ENCODE measurements at regions not wholly inside any gene's neighbourhood (a gene's known extent, or its start where the extent isn't known, plus 50 kb on each side); places are given as distances from the start of the nearest gene placed in this dataset.

DNA sequence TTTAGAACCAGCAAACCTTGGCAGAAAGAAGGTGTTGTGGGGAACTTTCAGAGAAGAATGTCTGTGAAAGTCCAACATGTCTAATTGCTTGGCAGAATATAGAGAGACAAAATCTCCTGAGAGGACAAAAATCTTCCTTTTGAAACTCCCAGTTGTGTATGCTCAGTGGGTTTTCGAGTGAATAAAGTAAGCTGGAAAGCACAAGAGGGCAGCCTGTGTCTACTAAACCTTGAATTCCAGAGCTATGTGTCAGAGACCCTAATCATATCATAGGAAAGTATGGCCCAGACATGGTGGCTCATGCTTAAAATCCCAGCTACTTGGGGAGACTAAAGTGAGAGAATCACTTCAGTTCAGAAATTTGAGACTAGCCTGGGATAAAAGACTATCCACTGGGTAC, 661.2 kb downstream of the SLC16A7 start:
- DNase-seq, result no peak

DNA sequence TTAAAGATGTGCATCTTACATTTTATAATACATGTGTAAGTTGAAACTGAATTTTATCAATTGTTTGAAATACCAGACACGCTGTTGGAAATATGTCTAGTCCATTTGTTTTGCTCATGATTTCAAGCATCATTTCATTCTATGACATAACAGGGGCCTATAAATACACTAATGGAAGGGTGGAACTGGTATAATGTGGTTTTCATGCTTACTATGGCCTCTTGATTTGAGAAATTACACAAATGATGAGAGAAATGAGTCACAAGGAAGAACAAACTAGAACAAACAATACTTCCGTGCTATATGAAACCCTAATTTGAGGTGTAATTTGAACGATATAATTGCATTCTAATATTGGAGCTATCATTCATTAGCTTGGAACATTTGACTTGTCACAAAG, 663.4 kb downstream of the SLC16A7 start:
- DNase-seq, result no peak

DNA sequence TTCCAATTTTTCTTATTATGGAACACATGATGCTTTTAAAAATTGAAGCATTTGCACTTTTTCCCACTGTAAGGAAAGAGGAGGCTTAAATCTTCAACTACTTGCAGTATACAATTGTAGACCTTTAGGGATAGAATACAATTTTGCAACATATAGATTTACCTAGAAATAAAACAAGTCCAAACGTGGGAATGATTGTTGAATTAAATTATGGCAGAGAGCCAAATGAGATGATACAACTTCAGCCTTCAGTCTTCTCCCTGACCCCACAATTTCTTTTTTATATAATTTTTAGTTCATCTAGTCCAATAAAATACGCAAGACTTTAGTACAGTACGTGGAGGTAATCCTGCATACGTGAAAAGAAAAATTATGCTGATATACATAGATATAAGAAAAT, 666.5 kb downstream of the SLC16A7 start:
- DNase-seq, result no peak

DNA sequence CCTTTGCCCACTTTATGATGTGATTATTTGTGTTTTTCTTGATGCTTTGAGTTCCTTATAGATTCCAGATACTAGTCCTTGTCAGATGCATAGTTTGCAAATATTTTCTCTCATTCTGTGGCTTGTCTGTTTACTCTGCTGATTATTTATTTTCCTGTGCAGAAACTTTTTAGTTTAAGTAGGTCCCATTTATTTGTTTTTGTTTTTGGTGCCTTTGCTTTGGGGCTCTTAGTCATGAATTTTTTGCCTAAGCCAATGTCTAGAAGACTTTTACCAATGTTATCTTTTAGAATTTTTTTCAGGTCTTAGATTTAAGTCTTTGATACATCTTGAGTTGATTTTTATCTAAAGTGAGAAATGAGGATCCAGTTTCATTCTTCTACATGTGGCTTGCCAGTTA, 667.3 kb downstream of the SLC16A7 start:
- DNase-seq, result no peak

DNA sequence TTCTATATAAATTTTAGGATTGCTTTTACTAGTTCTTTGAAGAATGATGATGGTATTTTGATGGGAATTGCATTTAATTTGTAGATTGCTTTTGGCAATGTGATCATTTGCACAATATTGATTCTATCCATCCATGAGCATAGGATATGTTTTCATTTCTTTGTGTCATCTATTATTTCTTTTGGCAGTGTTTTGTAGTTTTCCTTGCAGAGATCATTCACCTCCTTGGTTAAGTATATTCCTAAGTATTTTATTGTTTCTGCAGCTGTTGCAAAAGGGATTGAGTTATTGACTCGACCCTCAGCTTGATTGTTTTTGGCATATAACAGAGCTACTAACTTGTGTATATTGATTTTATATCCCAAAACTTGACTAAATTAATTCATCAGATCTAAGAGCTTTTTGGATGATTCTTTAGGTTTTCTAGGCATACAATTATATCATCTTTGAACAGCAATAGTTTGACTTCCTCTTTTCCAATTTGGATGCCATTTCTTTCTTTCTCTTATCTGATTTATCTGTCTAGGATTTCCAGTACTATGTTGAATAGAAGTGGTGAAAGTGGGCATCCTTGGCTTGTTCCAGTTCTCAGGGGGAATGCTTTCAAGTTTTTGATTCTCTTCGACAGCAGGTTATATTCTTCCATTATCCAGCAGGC, 668.1 kb downstream of the SLC16A7 start:
- no peak for DNase-seq

DNA sequence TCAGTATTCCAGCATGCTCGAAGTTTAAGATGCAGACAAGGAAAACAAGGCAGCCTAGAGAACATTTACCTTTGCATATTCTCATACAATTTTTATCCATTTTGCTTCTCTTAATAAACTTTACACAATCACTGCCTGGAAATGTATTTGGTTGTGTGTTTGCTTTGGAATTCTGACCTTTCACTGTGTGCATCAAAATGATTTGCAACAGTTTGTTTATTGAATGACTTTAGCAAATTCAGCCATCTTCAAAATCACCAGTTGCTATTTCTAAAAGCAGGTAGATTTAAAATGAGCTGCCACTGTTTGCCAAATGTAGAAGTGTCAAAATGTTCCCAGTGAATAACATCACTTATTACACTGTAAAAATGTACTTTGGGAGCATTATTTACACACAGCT, 669.9 kb downstream of the SLC16A7 start:
- DNase-seq, result no peak

DNA sequence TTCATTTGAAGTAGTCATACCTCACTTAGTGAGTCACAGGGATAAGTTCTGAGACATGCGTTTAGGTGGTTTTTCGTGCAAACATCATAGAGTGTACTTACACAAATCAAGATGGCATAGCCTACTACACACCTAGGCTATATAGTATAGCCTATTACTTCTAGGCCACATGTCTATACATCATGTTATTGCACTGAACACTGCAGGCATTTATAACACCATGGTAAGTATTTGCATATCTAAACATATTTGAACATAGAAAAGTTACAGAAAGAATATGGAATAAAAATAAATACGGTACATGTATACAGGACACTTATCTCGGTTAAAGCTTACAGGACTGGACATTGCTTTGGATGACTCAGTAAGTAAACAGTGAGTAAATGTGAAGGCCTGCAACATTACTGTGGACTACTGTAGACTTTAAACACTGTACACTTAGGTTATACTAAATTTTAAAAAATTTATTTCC, 670.6 kb downstream of the SLC16A7 start:
- no peak for DNase-seq

DNA sequence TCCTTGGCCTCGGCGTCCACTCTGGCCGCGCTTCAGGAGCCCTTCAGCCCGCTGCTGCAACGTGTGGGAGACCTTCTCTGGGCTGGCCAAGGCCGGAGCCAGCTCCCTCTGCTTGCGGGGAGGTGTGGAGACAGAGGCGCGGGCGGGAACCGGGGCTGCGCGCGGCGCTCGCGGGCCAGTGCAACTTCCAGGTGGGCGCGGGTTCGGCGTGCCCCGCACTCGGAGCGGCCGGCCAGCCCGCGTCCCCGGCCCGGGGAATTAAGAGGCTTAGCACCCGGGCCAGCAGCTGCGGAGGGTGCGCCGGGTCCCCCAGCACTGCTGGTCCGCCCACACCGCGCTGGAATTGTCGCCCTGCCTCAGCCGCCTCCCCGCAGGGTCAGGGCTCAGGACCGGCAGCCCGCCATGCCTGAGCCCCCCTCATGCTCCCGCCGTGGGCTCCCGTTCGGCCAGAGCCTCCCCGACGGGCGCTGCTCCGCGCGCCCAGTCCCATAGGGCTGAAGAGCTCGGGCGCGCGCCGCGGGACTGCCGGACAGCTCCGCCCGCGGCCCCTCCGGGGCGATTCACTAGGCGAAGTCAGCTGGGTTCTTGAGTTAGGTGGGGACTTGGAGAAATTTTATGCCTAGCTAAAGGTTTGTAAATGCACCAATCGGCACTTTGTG, 673.9 kb downstream of the SLC16A7 start:
- DNase-seq, result no peak

DNA sequence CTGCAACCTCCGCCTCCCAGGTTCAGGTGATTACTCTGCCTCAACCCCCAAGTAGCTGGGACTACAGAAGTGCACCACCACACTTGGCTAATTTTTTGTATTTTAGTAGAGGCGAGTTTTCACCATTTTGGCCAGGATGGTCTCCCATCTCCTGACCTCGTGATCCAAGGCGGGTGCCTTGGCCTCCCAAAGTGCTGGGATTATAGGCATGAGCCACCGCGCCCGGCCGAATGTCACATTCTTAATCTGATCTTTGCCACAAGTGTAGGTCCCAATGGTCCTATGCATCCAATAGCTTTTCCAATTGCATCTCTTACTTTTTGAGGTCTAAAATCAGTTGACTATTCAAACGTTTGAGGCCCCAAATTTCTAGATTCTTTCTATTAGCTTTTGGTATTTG, 676.0 kb downstream of the SLC16A7 start:
- no peak for DNase-seq

DNA sequence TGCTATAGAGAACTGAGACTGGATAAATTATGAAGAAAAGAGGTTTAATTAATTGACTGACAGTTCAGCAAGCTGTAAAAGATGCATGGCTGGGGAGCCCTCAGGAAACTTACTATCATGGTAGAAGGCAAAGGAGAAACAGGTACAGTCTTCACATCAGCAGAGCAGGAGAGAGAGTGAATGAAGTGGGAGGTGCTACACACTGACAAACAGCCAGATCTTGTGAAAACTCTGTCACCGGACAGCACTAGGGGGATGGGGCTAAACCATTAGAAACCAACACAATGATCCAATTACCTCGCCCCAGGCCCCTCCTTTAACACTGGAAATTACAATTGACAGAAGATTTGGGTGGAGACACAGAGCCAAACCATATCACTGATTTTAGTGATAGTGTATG, 682.4 kb downstream of the SLC16A7 start:
- DNase-seq, result no peak

DNA sequence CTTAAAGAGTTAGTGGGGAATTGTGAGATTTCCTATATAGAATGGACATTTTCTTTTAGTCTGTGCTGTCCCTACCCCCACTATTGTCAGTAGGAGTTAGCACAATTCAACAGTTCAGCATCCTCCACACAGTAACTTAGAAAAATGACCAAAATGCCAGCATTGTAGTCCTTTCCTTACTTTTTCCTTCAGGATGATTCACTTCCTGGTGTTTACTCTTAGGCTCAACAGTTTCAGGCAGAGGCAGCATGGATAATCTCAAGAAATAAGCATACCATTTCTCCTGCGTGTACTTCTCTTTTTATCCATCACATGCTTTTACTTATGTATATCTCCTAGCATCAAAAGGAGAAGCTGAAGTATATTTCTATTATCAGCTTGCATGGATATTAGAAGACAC, 683.4 kb downstream of the SLC16A7 start:
- no peak for DNase-seq

DNA sequence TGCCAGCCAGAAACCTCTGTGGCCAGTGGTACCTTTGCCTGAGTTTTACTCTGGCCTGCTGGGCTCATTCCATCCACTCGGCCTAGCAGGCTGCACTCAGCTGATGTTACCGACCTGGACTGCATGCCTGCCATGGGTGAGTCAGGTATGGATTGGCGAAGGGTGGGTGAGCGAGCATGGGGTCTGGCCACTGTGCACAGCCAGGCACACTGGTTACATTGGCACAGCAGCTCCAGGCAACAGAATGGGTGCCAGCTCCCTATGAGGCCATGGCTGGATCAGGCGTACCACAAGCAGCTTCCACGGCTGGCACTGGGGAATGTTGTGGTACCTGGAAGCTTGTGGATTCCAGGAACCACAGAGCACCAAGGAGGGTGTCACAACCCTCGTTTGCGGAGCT, 685.7 kb downstream of the SLC16A7 start:
- DNase-seq, result no peak

DNA sequence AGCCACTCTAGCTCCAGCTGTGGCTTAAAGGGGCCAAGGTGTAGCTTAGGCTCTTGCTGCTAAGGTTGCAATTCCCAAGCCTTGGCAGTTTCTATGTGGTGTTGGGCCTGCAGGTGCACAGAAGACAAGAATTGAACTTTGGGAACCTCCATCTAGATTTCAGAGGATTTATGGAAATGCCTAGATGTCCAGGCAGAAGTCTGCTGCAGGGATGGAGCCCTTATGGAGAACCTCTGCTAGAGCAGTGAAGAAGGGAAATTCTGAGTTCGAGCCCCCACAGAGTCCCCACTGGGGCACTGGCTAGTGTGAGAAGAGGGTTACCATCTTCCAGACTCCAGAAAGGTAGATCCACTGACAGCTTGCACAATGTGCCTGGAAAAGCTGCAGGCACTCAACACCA, 694.7 kb downstream of the SLC16A7 start:
- no peak for DNase-seq

DNA sequence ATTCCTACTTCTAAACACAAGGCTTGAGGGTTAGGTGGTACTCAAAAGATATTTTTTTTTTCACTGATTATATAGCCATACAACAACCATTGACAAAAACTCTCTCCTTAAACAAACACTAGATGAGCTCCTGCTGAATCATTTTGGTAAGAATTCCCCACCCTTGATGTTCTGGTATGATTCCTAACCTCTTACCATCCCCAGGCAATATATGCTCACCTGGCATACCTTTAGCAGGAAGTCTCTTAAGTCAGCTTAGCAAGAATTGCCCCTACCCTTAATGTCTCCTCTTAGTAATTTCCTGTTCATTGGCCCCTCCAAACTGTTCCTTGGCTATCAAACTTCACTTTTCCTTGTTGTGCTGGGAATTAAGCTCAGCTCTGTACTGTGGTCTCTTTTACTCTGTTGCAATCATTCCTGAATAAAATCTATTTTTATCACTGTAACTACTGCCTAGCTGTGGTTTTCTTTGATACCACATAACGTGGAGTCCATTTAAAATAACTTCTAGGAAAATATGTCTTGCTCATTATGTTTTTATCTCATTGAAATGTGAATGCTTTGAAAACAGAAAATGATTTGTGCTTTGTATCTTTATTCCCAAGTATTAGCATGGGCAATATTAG, 712.6 kb downstream of the SLC16A7 start:
- no peak for DNase-seq

DNA sequence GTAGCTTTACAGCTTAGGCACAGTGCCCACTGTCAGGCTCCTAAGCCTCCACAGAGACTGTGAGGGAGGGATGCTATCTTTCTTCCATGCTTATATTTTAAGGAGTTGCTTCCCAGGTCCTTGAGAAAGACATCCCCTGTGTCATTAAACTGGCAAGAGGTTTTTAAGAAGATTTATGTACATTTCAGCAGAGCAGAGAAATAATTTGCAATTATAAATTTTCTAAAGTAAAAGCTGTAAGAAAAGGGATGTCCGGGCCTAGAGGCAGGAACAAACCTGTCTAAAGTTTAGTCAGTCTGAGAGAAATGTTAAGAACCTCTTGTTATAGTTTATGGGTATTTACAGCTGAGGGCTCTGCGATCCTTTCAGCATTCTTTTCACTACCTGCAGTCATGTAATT, 716.1 kb downstream of the SLC16A7 start:
- DNase-seq, result no peak

DNA sequence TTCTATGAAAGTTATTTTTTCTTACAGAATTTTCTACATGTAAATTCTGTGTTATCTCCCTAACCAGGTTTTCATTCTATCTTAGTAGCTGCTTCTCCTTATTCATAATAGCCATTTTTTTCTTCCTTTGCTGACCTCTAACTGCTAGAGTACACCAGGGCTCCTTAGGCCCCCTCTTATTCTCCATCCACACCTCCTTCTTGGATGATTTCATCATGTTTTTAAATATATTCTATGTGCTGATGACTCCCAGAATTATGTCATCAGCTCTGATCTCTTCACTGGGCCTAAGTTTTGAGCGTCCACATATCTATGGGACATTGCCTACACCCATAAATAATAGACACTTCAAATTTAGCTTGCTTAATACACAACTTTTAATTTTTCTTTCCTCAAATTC, 721.5 kb downstream of the SLC16A7 start:
- no peak for DNase-seq

DNA sequence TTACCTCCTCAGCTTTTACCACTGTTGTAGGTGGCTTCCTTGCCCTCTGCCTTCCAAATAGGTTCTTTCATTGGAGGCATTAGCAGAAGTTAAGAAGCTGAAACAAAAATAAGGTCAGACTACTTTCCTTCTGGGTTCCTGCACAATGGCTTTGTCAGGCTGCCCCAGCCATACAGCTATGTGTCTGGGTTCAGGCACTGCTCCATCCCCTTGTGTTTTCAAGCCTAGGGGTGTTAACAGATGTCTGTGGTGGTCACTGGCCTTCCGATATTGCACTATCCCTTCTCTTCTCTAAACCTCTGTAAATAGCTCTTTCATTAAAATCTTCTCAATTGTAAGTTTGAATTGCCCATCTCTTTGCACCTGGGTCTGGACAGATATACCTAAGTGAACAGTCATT, 728.9 kb downstream of the SLC16A7 start:
- no peak for DNase-seq

DNA sequence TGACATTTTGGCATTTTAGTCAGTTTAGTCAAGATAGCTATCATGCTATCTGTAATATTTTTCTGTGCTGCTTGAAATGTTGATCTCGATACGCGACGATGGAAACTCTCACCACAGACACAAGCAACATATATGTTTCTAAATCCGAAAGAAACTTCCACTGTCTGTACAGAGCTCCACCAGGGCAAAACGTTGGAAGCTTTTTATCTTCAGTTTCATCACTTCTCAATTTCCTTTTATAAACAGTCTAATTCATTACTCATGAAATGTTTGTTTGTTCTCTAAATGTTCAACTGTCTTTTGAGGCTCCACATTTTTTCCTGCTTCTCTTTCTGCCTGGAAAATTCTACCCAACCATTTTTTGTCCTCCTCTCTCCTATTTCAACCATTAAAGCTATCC, 737.6 kb downstream of the SLC16A7 start:
- no peak for DNase-seq

DNA sequence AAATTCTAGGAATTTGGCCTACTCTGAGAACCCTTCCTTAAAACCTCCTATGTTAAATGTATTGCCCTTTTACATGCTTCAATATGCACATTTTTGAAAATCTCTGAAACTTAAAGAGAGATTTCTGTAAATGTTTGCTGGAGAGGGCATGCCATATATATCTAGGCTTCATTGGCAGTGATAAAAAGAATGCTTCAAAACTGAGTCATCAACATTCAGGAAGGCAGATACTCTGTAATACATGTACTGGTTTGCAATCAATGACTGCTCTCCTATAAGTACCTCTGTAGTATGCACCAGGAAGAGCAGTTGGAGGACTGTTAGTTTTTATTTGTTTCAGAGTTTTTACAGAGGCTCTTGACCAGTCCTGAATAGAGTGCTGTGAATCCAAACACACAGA, 739.9 kb downstream of the SLC16A7 start:
- DNase-seq, result no peak

DNA sequence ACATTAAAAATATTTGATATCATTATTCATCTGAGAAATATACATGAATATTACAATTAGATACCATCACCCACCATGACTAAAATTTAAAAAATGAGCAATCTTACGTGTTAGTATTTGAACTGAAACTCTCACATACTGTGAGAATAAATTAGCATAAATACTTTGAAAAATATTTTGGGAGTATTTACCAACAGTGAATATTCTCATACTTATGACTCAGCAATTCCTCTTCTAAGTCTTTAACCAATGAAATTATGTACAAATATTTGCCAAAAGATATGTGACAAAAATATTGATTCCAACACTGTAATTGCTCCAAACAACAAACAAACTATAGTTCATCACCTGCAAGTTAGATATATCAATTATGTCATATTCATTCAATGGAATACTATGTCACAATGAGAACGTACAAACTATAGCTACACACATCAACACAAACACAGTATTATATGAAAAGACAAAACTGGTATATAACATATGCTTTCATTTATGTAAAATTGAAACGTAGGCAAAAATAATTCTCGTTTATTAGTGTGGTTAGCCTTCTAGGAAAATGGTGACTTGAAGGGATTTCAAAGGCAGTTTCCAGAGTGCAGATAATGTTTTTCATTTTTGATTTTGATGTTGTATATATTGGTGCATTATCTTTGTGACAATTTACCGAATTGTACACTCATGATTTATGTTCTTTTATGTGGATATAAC, 742.2 kb downstream of the SLC16A7 start:
- no peak for DNase-seq

DNA sequence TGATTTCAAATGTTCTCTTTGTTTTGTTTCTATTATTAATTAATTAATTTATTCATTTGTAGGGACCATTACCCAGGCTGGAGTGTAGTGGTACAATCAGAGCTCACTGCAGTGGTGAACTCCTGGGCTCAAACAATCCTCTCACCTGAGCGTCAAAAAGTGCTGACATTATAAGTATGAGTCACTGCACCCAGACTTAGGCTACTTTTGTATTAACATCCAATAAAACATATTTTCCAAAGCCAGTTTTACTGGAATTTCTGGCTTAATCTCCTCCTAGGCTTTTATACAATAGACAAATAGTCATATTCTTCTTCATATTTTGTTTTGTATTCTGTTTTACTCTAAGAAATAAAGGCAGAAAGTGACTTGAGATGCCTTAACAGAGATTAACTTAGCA, 749.6 kb downstream of the SLC16A7 start:
- no peak for DNase-seq

DNA sequence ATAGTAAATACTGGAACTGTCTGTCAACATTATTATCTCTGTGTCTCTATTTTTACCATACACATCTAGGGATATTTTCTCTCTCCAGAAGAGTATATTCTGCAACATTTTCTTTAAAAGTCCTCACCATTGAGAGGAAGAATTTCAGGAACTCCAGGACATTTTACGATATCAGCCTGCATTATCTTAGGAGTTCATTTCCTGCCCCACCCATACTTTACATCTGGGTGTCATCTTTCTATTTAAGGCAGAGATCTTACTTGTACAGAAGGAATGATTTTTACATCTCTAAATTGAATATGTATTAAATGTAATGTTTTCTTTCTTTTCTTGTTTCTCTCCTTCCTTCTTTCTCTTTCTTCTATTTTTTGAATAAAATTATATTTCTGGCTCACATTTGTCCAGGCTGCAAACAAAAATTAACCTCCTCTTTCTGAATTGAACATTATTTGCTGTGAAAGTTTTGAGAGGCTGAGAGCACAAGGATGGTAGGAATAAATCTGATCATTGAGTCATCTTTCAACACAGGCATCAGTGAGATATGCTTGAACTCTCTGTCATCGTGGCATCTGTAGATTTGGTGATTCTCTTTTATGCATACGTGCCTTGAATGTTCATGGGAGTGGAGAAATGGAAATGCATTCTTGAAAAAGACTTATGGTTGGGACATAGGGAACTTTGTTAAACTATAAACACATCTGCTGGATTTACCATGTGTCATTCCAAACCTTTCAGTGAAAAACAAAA, 753.6 kb downstream of the SLC16A7 start:
- DNase-seq, result no peak

DNA sequence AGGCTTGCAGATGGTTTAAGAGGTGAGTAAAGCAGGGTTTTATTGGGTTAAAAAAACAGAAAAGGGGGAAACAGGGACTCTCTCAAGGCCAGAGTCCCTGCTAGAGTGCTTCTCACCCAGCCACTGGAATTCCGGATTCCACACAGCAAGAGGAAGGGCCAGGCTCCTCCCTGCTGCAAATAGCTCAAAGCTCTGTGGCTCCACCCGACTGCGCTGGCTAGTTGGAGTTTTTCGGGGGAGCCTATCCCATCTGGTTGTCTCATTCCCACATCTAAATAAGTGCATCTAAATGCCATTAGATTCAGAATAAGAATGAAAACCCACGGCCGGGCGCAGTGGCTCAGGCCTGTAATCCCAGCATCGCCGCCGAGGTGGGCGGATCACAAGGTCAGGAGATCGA, 791.5 kb downstream of the SLC16A7 start:
- DNase-seq, result no peak

All from activated CD8-positive, alpha-beta memory T cell treated with anti-CD3 and anti-CD28 coated beads, Interleukin-2, amount 50 U/mL, for 4 hours (primary cell).